WERI-Rb-1 (cell line): ENCODE measurements at regions not wholly inside any gene's neighbourhood (a gene's known extent, or its start where the extent isn't known, plus 50 kb on each side); places are given as distances from the start of the nearest gene placed in this dataset.

Experiments used
- DNase-seq: peaks from one replicate; pipeline ENCODE4 v3.0.0-alpha.2; 2020
- H3K27ac ChIP-seq: fragments of 250-450 bp; sonication (Bioruptor Pico); 2 replicates; pipeline ENCODE4 v1.5.1; 2020; ENCODE audit warnings: mild to moderate bottlenecking, moderate library complexity
- H3K27me3 ChIP-seq: fragments of 250-450 bp; sonication (Bioruptor Pico); 2 replicates; pipeline ENCODE4 v1.5.1; 2021; ENCODE audit warnings: mild to moderate bottlenecking, low read depth, moderate library complexity; ENCODE audit not compliant: insufficient read depth, severe bottlenecking
- H3K36me3 ChIP-seq: fragments of 250-450 bp; sonication (Bioruptor Pico); 2 replicates; pipeline ENCODE4 v1.5.1; 2020; ENCODE audit warnings: mild to moderate bottlenecking, moderate library complexity
- H3K4me3 ChIP-seq: 2 replicates; pipeline ENCODE4 v1.5.1; 2011; ENCODE audit warnings: low read depth, mild to moderate bottlenecking, control low read depth, low read length
- H3K9me3 ChIP-seq: fragments of 250-450 bp; sonication (Bioruptor Pico); 2 replicates; pipeline ENCODE4 v1.5.1; 2021; ENCODE audit warnings: mild to moderate bottlenecking, moderate library complexity; ENCODE audit not compliant: severe bottlenecking
- CTCF ChIP-seq: IDR thresholded peaks from 2 replicates; pipeline ENCODE4 v1.5.1; 2011; ENCODE audit warnings: low read depth, mild to moderate bottlenecking, control low read depth, inconsistent platforms, low read length

GRCh38 chr6:91142154-91142553 is 555.3 kb upstream of the MAP3K7 start:
- H3K4me3 ChIP-seq = no peak overlapping the region
- no peak overlapping the region for H3K27ac ChIP-seq
- no peaks in the 10 kb centered on the region for H3K27me3 ChIP-seq
- no peaks in the 10 kb centered on the region for H3K36me3 ChIP-seq
- DNase-seq = no peak
- TF ChIP-seq CTCF = no peak
- H3K9me3 ChIP-seq = no peaks in the 10 kb centered on the region

GRCh38 chr6:91141346-91141745 is 554.5 kb upstream of the MAP3K7 start:
- Histone ChIP-seq H3K27ac (no peak overlapping the region), H3K9me3 (no peaks in the 10 kb centered on the region), H3K4me3 (no peak overlapping the region), H3K27me3 (no peaks in the 10 kb centered on the region), H3K36me3 (no peaks in the 10 kb centered on the region)
- no peak for TF ChIP-seq CTCF
- no peak for DNase-seq

- no peak for TF ChIP-seq CTCF
- H3K27me3 ChIP-seq = no peaks in the 10 kb centered on the region
- H3K9me3 ChIP-seq = no peaks in the 10 kb centered on the region
- DNase-seq = no peak
- H3K36me3 ChIP-seq = no peaks in the 10 kb centered on the region
- H3K4me3 ChIP-seq = no peak overlapping the region
- H3K27ac ChIP-seq = no peak overlapping the region
Measured at GRCh38 chr6:91140449-91140848, 553.6 kb upstream of the MAP3K7 start.

- no peak for TF ChIP-seq CTCF
- no peak overlapping the region for H3K4me3 ChIP-seq
- H3K9me3 ChIP-seq = no peaks in the 10 kb centered on the region
- no peak for DNase-seq
- H3K27me3 ChIP-seq = no peaks in the 10 kb centered on the region
- no peak overlapping the region for H3K27ac ChIP-seq
- no peaks in the 10 kb centered on the region for H3K36me3 ChIP-seq
Measured at GRCh38 chr6:91137286-91137685, 550.4 kb upstream of the MAP3K7 start.

- Histone ChIP-seq H3K9me3 (no peaks in the 10 kb centered on the region), H3K36me3 (no peaks in the 10 kb centered on the region), H3K27me3 (no peaks in the 10 kb centered on the region), H3K27ac (no peak overlapping the region), H3K4me3 (no peak overlapping the region)
- DNase-seq = no peak
- no peak for TF ChIP-seq CTCF
Measured at GRCh38 chr6:91135406-91136103, 548.7 kb upstream of the MAP3K7 start.

- H3K27me3 ChIP-seq = no peaks in the 10 kb centered on the region
- no peak for TF ChIP-seq CTCF
- no peak overlapping the region for H3K27ac ChIP-seq
- no peaks in the 10 kb centered on the region for H3K9me3 ChIP-seq
- no peaks in the 10 kb centered on the region for H3K36me3 ChIP-seq
- no peak overlapping the region for H3K4me3 ChIP-seq
- no peak for DNase-seq
Measured at GRCh38 chr6:91132461-91132860, 545.6 kb upstream of the MAP3K7 start.
